OCI-LY1 (cell line): ENCODE measurements at regions not wholly inside any gene's neighbourhood (a gene's known extent, or its start where the extent isn't known, plus 50 kb on each side); places are given as distances from the start of the nearest gene placed in this dataset.

Experiments used
- H2AFZ ChIP-seq: fragments of 200-600 bp; sonication (generic), shearing (Covaris generic); 2 replicates; pipeline ENCODE4 v1.6.0; 2014; ENCODE audit warnings: antibody characterized with exemption, mild to moderate bottlenecking, low read length
- H3F3A ChIP-seq: fragments of 200-600 bp; sonication (generic), shearing (Covaris generic); 2 replicates; pipeline ENCODE4 v1.6.0; 2014; ENCODE audit warnings: mild to moderate bottlenecking, antibody characterized with exemption, low read length, moderate library complexity; ENCODE audit not compliant: insufficient read depth
- H3K27ac ChIP-seq: fragments of 200-600 bp; sonication (generic); 2 replicates; pipeline ENCODE4 v1.5.1; 2014; ENCODE audit warnings: low read length, mixed run types, mild to moderate bottlenecking, low read depth; ENCODE audit not compliant: poor library complexity, severe bottlenecking
- H3K27me3 ChIP-seq: fragments of 200-600 bp; sonication (generic); 2 replicates; pipeline ENCODE4 v1.6.0; 2014; ENCODE audit warnings: antibody characterized with exemption, mild to moderate bottlenecking, low read length, moderate library complexity; ENCODE audit not compliant: insufficient read depth
- H3K36me3 ChIP-seq: fragments of 200-600 bp; sonication (generic); 2 replicates; pipeline ENCODE4 v1.6.1; 2014; ENCODE audit warnings: mild to moderate bottlenecking, antibody characterized with exemption, low read length, moderate library complexity, mixed read lengths; ENCODE audit not compliant: insufficient read depth
- H3K4me1 ChIP-seq: fragments of 200-600 bp; sonication (generic); 2 replicates; pipeline ENCODE4 v1.5.1; 2014; ENCODE audit warnings: mild to moderate bottlenecking, low read length, moderate library complexity; ENCODE audit not compliant: insufficient read depth, severe bottlenecking
- H3K4me2 ChIP-seq: fragments of 200-600 bp; sonication (generic), shearing (Covaris generic); 2 replicates; pipeline ENCODE4 v1.6.1; 2014; ENCODE audit warnings: low read length
- H3K4me3 ChIP-seq: fragments of 200-600 bp; sonication (generic); 2 replicates; pipeline ENCODE4 v1.5.1; 2014; ENCODE audit warnings: low read length, low read depth, mild to moderate bottlenecking, mixed read lengths; ENCODE audit not compliant: poor library complexity, severe bottlenecking
- H3K79me2 ChIP-seq: fragments of 200-600 bp; shearing (Covaris generic); 2 replicates; pipeline ENCODE4 v1.6.1; 2016; ENCODE audit warnings: mixed run types, low read length, mixed read lengths; ENCODE audit not compliant: insufficient read depth
- H3K9ac ChIP-seq: fragments of 200-600 bp; sonication (generic), shearing (Covaris generic); 2 replicates; pipeline ENCODE4 v1.6.1; 2014; ENCODE audit warnings: mild to moderate bottlenecking, low read length, mixed read lengths
- H3K9me2 ChIP-seq: fragments of 200-600 bp; sonication (generic), shearing (Covaris generic); 2 replicates; pipeline ENCODE4 v1.6.1; 2014; ENCODE audit warnings: low read depth, mild to moderate bottlenecking, low read length, mixed read lengths
- H3K9me3 ChIP-seq: fragments of 200-600 bp; shearing (Covaris generic); 2 replicates; pipeline ENCODE4 v1.6.1; 2014; ENCODE audit warnings: low read length, mixed read lengths
- H4K20me1 ChIP-seq: fragments of 200-600 bp; sonication (generic), shearing (Covaris generic); 2 replicates; pipeline ENCODE4 v1.6.0; 2016; ENCODE audit warnings: mild to moderate bottlenecking, low read length; ENCODE audit not compliant: insufficient read depth
- EZH2 ChIP-seq: fragments of 200-600 bp; sonication (generic), shearing (Covaris generic); IDR thresholded peaks from 2 replicates; pipeline ENCODE4 v1.8.0; 2017; ENCODE audit warnings: borderline replicate concordance, mixed run types, mild to moderate bottlenecking, antibody characterized with exemption, low read length, moderate library complexity, mixed read lengths
- TF ChIP-seq, protein P1 (sequence below): fragments of 200-600 bp; sonication (generic), shearing (Covaris generic); IDR thresholded peaks from 2 replicates; pipeline ENCODE4 v1.5.1; 2017; ENCODE audit warnings: mild to moderate bottlenecking, antibody characterized with exemption, low read length, moderate library complexity, mixed read lengths

DNA sequence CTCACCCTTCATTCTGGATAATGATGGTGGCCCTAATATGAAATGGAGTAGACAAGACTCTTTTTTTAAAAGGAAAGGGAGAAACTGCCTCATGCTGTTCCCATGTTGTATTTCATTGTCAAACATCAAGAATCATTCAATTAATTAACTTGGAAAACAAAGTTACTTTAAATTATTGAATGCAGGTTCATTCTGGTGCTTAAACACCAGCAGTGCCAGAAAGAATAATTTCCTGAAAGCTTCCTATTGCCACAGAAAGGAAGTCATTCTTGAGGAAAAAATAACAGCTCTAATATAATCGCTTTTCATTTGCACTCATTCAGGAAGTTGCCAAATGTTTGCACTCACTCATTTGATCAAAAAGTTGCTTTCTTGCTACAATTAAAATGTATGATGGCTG lies 497.1 kb upstream of the CDH11 start:
- no peak overlapping the region for H2AFZ ChIP-seq
- H3K79me2 ChIP-seq: no peaks in the 10 kb centered on the region
- H3K9me2 ChIP-seq: no peaks in the 10 kb centered on the region
- H3K27ac ChIP-seq: no peak overlapping the region
- no peaks in the 10 kb centered on the region for H3K4me1 ChIP-seq
- TF ChIP-seq, protein P1, sequence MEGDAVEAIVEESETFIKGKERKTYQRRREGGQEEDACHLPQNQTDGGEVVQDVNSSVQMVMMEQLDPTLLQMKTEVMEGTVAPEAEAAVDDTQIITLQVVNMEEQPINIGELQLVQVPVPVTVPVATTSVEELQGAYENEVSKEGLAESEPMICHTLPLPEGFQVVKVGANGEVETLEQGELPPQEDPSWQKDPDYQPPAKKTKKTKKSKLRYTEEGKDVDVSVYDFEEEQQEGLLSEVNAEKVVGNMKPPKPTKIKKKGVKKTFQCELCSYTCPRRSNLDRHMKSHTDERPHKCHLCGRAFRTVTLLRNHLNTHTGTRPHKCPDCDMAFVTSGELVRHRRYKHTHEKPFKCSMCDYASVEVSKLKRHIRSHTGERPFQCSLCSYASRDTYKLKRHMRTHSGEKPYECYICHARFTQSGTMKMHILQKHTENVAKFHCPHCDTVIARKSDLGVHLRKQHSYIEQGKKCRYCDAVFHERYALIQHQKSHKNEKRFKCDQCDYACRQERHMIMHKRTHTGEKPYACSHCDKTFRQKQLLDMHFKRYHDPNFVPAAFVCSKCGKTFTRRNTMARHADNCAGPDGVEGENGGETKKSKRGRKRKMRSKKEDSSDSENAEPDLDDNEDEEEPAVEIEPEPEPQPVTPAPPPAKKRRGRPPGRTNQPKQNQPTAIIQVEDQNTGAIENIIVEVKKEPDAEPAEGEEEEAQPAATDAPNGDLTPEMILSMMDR: no peak
- no peak for TF ChIP-seq EZH2
- no peaks in the 10 kb centered on the region for H3K36me3 ChIP-seq
- H3K4me3 ChIP-seq: no peak overlapping the region
- no peaks in the 10 kb centered on the region for H3F3A ChIP-seq
- H3K27me3 ChIP-seq: 0 out of 2 replicates have a peak, but pooled peaks cover 3% of the 10 kb centered on the region
- H3K9ac ChIP-seq: no peak overlapping the region
- H4K20me1 ChIP-seq: no peaks in the 10 kb centered on the region
- H3K4me2 ChIP-seq: no peak overlapping the region
- H3K9me3 ChIP-seq: no peaks in the 10 kb centered on the region

DNA sequence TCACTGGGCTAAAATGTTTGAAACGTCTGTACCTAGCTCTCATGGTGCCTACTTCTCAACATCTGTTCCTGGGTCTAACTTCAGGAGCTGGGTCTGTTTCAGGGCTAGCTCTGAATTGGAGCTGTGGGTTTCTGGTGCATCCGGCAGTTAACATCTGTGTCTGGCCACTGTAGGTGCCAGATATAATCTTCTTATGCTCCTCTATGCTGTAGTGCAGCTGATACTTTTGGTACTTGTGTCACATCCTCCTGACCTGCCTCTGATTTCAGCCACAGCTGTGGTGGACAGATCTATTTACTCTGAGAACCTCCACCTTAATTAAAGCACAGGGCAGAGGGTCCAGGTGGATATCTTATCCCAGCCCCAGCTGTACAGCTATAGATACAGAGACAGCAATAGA lies 496.5 kb upstream of the CDH11 start:
- Histone ChIP-seq H3K79me2 (no peaks in the 10 kb centered on the region), H3K9ac (no peak overlapping the region), H3K27me3 (0 out of 2 replicates have a peak, but pooled peaks cover 3% of the 10 kb centered on the region), H3K27ac (no peak overlapping the region), H3K4me3 (no peak overlapping the region), H3K36me3 (no peaks in the 10 kb centered on the region), H3K4me2 (no peak overlapping the region), H3K9me2 (no peaks in the 10 kb centered on the region), H4K20me1 (no peaks in the 10 kb centered on the region), H3K4me1 (no peaks in the 10 kb centered on the region), H3F3A (no peaks in the 10 kb centered on the region), H3K9me3 (no peaks in the 10 kb centered on the region), H2AFZ (no peak overlapping the region)
- TF ChIP-seq, protein P1: no peak
- TF ChIP-seq EZH2: no peak

DNA sequence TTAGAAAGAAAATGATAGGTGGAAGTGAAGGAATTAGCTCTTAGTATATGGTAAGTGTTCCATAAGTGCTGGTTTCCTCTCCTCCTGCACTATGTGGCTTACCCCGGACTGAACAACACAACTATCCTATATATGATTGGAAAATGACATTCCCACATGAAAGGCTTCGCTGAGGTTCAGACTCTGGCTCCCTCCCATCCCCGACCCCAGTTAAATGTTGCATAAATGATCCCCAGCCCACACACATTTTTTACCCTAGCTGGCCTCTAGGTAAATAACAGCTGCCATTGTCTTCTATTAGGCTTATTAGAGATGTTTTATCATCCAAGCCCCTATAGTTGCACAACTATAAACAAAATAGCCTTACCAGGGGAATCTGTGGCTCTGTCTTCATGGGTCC lies 495.6 kb upstream of the CDH11 start:
- Histone ChIP-seq H3K9me2 (no peaks in the 10 kb centered on the region), H4K20me1 (no peaks in the 10 kb centered on the region), H3K27me3 (0 out of 2 replicates have a peak, but pooled peaks cover 3% of the 10 kb centered on the region), H3K9me3 (no peaks in the 10 kb centered on the region), H2AFZ (no peak overlapping the region), H3F3A (no peaks in the 10 kb centered on the region), H3K9ac (no peak overlapping the region), H3K4me1 (no peaks in the 10 kb centered on the region), H3K36me3 (no peaks in the 10 kb centered on the region), H3K4me2 (no peak overlapping the region), H3K79me2 (no peaks in the 10 kb centered on the region), H3K27ac (no peak overlapping the region), H3K4me3 (no peak overlapping the region)
- TF ChIP-seq EZH2: no peak
- TF ChIP-seq, protein P1: no peak
